ENCODE measurements at regions not wholly inside any gene's neighbourhood (a gene's known extent, or its start where the extent isn't known, plus 50 kb on each side); places are given as distances from the start of the nearest gene placed in this dataset.

DNA sequence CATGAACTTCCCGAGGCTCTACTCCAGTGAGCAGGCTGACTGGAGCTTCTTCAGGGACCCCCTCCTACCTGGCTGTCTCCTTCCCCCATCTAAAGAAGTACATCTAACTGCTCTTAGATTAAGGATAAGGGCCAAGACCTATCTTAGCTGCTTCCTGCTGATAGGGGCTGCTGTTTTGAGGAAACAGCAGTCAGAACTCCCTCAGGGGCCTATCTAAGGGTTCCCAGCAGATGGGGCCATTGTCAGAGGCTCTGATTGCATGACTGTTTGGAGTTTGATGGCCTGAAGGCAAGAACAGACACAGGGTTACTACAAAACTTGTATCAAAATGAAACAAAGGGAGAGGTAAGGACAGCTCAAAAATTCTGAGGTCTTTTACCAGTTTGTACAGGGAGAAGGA is 2636.9 kb upstream of the PCDH20 start:
- TF ChIP-seq, protein P1, sequence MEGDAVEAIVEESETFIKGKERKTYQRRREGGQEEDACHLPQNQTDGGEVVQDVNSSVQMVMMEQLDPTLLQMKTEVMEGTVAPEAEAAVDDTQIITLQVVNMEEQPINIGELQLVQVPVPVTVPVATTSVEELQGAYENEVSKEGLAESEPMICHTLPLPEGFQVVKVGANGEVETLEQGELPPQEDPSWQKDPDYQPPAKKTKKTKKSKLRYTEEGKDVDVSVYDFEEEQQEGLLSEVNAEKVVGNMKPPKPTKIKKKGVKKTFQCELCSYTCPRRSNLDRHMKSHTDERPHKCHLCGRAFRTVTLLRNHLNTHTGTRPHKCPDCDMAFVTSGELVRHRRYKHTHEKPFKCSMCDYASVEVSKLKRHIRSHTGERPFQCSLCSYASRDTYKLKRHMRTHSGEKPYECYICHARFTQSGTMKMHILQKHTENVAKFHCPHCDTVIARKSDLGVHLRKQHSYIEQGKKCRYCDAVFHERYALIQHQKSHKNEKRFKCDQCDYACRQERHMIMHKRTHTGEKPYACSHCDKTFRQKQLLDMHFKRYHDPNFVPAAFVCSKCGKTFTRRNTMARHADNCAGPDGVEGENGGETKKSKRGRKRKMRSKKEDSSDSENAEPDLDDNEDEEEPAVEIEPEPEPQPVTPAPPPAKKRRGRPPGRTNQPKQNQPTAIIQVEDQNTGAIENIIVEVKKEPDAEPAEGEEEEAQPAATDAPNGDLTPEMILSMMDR (IDR thresholded peaks at IDR 0.05), result no peak
- TF ChIP-seq POLR2A (IDR thresholded peaks at IDR 0.05), result no peak
